ENCODE measurements at regions not wholly inside any gene's neighbourhood (a gene's known extent, or its start where the extent isn't known, plus 50 kb on each side); places are given as distances from the start of the nearest gene placed in this dataset.
"Not testable (repeated sequence)": the region's sequence is repeated elsewhere in the genome, so short reads cannot be mapped to it uniquely, and the experiment has no call there.

DNA sequence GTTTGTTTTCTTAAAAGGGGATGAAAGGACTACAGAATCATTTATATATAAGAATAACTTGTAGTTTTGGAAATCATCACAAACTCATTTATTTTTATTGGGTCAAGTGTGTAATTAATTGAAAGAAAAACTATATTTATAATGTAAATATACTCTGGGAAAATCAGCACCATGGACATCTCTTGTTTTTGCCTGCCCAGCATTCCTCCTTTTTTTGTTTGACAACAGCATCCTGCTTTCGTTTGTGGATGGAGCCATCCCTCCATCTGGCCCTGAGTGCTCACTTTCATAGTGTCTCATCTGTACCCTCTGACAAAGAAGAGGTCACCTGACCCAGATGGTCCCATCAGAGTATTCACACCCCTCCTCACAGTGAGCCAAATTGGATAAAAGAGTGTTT is 308.2 kb upstream of the HTR1E start:
- DNase-seq (ENCODE audit: extremely low read depth in 1 of 2, low read depth in 1 of 2): no peak

DNA sequence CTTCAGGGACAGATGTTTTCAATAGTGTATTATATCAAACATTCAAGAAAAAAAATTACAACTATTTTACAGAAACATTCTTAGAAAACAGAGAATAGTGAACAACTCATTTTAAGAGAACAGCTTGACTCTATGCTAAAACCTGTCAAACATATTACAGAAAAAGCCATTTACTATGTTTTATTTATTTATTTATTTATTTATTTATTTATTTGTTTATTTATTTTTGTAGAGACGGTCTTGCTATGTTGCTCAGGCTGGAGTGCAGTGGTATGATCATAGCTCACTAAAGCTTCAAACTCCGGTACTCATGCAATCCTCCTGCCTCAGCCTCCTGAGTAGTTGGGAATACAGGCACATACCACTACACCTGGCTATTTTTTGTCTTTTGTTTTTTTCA is 317.9 kb upstream of the HTR1E start:
- DNase-seq (ENCODE audit: extremely low read depth in 1 of 2, low read depth in 1 of 2): no peak

DNA sequence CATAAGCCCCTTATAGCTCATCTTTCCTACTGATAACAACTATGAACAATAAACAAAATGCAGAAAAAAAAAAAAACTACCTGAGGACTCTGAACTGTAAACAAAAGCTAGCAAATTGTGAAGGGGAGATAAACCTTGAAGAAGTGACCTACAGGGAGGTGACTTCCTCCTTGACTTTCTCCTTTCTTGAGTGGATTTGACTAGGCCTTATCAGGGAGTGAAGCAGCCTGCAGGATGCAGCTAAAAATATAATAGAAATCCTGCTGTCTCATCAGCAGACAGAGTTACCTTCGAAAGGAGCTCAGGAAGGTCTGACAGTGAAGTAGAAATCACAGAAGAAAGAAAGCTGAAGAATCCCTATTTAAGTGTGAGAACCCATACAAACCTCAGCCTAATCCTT is 322.0 kb upstream of the HTR1E start:
- DNase-seq (ENCODE audit: extremely low read depth in 1 of 2, low read depth in 1 of 2): no peak

GRCh38 chr6:86609549-86610388 is 327.6 kb upstream of the HTR1E start:
- no peak for DNase-seq (ENCODE audit: extremely low read depth in 1 of 2, low read depth in 1 of 2)

GRCh38 chr6:86603364-86603763 is 334.0 kb upstream of the HTR1E start:
- DNase-seq (ENCODE audit: extremely low read depth in 1 of 2, low read depth in 1 of 2): not testable (repeated sequence)

- DNase-seq (ENCODE audit: extremely low read depth in 1 of 2, low read depth in 1 of 2): not testable (repeated sequence)
These were observed 335.2 kb upstream of the HTR1E start for GRCh38 chr6:86602093-86602492.

DNA sequence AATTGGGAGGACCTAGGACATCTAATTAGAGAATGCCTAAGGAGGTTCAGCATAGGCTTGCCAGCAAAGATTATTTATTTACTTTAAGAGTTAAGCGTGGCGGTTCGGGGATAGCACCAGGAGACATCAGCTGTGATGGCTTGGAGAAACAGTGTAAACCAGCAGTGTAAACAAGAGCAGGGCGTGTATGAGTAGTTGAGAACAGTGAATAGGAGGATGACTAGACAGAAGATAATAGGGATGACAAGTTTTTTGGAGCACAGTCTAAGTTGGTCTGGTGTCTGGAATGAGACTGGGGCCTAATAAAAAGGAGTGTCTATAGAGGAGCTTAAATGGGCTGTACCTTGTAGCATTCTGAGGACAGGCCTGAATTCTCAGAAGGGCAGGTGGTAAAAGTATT is 338.4 kb upstream of the HTR1E start:
- not testable (repeated sequence) for DNase-seq (ENCODE audit: extremely low read depth in 1 of 2, low read depth in 1 of 2)

GRCh38 chr6:86595641-86596040 is 341.7 kb upstream of the HTR1E start:
- no peak for DNase-seq (ENCODE audit: extremely low read depth in 1 of 2, low read depth in 1 of 2)

DNA sequence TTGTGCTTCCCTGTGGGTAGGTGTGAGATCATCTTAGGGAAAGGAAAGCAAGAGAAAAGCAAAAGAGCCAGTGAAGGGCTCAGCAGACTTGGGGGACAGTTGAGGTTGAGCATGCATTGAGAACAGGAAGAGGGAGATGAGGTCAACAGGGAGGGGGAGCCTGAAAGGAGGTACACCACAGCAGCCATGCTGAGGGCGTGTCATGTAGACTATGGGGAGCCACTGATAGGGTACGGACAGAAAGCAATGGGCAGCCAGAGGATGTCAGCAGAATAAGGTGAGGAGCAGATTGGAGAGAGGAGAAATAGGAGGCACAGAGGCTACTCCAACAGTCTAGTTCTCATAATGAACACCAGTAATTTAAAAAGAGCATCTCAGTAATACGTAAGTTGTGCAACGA is 351.1 kb upstream of the HTR1E start:
- DNase-seq (ENCODE audit: extremely low read depth in 1 of 2, low read depth in 1 of 2): no peak

DNA sequence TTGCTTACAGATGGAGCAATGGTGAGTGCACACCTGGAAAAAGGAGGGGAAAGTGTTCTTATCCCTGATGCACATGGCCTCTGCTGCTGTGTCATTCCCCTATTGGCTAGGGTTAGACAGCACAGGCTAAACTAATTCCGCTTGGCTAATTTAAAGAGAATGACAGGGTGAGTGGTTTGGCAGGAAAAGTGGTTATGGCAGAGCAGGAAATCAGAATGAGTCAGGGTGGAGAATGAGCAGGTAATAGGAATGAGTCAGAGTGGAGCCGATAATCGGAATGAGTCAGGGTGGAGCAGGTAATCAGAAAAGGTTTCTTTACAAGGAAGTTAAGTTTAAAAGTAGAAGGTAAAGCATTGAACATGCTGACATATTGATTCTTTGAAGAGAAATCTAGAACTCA is 355.5 kb upstream of the HTR1E start:
- no peak for DNase-seq (ENCODE audit: extremely low read depth in 1 of 2, low read depth in 1 of 2)

DNA sequence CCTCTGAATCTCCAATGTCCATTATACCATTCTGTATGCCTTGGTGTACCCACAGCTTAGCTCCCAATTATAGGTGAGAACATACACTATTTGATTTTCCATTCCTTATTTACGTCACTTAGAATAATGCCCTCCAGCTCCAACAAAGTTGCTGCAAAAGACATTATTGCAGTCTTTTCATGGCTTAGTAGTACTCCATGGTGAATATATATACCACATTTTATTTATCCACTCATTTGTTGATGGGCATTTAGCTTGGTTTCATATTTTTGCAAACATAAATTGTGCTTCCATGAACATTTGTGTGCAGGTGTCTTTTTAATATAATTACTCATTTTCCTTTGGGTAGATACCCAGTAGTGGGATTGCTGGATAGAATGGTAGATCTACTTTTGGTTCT is 374.1 kb upstream of the HTR1E start:
- DNase-seq (ENCODE audit: extremely low read depth in 1 of 2, low read depth in 1 of 2): no peak

- DNase-seq (ENCODE audit: extremely low read depth in 1 of 2, low read depth in 1 of 2): no peak
These were observed 379.0 kb upstream of the HTR1E start for GRCh38 chr6:86558318-86558717.

- DNase-seq (ENCODE audit: extremely low read depth in 1 of 2, low read depth in 1 of 2): no peak
These were observed 400.0 kb upstream of the HTR1E start for GRCh38 chr6:86537292-86537861.

- no peak for DNase-seq (ENCODE audit: extremely low read depth in 1 of 2, low read depth in 1 of 2)
These were observed 401.2 kb upstream of the HTR1E start for GRCh38 chr6:86536121-86536520.

DNA sequence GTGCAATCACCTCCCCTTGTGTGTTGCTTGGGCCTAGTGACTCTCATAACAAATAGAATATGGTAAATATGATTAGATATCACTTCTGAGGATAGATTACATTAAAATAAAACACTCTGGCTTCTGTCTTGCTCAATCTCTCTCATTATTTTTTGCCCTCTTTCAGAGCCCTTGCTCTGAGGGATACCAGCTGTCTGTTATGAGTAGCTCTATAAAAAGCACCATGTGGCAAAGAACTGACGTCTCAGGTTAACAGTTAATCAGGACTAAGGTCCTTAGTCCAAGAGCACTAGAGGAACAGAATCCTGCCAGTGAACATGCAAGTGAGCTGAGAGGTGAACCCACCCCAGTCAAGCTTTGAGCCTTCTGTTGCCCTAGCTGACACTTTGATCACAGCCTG is 402.2 kb upstream of the HTR1E start:
- no peak for DNase-seq (ENCODE audit: extremely low read depth in 1 of 2, low read depth in 1 of 2)

DNA sequence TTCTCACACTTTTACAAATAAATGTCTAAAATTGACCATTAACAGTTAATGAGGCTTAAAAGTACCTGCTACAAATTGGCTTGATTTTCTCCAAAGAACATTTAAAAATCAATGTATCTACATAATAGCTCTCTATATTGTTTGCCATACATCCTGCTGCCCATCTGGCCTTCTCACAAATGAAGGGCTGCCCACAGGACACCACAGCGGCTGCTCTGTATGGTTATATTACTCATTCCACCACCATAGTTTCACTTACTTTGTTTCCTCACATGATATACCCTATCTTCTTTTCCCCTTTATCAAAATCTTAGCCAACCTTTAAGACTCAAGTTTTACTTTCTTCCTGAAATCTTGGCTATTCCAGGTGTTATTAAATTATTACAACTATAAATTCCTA is 407.7 kb upstream of the HTR1E start:
- DNase-seq (ENCODE audit: extremely low read depth in 1 of 2, low read depth in 1 of 2): no peak

- no peak for DNase-seq (ENCODE audit: extremely low read depth in 1 of 2, low read depth in 1 of 2)
These were observed 411.1 kb upstream of the HTR1E start for GRCh38 chr6:86526238-86526637.

DNA sequence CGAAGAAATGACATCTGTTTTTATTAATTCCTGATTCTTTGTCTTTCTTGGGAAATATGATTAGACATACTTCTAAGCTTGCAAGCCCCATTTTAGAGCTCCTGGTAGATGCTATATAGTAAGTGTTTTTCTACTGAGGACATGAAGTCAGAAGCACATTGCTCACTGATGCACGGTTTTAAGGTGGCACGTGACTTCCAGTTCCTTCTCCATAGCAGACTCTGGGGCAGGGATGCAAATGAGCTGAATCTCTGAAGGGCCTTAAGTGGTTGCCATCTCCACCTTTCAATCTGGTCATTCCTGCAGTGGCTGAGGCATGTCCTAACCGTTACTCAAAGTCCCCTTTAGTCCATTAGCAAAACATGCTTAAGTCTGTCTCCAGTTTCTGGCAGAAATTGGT is 421.2 kb upstream of the HTR1E start:
- DNase-seq (ENCODE audit: extremely low read depth in 1 of 2, low read depth in 1 of 2): no peak

DNA sequence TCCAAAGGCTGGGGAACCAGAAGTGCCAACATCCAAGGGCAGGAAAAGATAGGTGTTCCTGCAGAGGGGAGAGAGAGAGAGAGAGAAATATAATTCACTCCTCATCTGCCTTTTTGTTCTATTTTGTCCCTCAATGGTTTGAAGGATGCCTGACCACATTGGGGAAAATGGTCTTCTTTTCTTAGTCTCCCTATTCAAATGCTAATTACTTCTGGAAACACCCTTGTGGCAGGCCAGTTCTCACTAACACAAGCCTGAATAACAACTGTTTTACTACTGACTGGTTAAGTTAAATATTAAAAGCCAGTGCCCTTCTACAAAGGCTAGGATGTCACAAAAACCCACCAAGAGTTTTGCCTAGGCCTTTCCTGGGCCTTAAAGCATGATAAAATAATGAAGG is 425.4 kb upstream of the HTR1E start:
- DNase-seq (ENCODE audit: extremely low read depth in 1 of 2, low read depth in 1 of 2): no peak

DNA sequence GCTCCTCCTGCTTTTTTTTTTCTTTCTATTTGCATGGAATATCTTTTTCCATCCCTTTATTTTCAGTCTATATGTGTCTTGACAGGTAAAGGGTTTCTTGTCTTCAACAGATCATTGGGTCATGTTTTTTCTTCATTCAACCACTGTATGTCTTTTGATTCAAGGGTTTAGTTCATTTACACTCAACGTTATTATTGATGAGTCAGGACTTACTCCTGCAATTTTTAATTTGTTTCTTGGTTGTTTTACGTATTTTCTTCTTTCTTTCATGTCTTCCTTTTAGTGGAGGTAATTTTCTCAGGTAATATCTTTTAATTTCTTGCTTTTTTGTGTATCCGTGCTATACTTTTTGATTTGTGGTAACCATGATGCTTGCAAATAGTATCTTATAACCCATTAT is 429.1 kb upstream of the HTR1E start:
- DNase-seq (ENCODE audit: extremely low read depth in 1 of 2, low read depth in 1 of 2): no peak

DNA sequence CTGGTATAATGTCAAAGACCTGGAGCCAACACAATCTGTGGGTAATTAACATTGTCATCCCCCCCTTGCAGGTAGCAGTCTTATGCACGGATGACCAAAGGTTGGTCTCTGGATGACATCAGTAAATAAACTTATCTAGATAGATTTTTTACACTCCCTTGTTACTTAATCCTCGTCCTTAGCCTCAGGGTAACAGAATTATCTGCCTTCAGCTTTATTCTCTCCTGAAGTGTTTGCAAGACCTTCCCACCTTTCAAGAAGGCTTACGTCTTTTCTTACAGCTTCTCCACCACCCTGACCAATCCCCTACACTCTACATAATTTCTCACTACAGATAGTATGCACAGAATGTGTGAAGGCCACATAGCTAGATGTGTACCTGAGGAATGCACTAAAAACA is 434.8 kb upstream of the HTR1E start:
- DNase-seq (ENCODE audit: extremely low read depth in 1 of 2, low read depth in 1 of 2): no peak

GRCh38 chr6:86500035-86500434 is 437.3 kb upstream of the HTR1E start:
- no peak for DNase-seq (ENCODE audit: extremely low read depth in 1 of 2, low read depth in 1 of 2)

GRCh38 chr6:86489042-86489441 is 448.3 kb upstream of the HTR1E start:
- DNase-seq (ENCODE audit: extremely low read depth in 1 of 2, low read depth in 1 of 2): not testable (repeated sequence)

Measured in stimulated activated CD8-positive, alpha-beta memory T cell treated with anti-CD3 and anti-CD28 coated beads, Interleukin-7, amount 100 ng/mL, for 48 hours (primary cell).